ENCODE measurements at regions not wholly inside any gene's neighbourhood (a gene's known extent, or its start where the extent isn't known, plus 50 kb on each side); places are given as distances from the start of the nearest gene placed in this dataset.

DNA sequence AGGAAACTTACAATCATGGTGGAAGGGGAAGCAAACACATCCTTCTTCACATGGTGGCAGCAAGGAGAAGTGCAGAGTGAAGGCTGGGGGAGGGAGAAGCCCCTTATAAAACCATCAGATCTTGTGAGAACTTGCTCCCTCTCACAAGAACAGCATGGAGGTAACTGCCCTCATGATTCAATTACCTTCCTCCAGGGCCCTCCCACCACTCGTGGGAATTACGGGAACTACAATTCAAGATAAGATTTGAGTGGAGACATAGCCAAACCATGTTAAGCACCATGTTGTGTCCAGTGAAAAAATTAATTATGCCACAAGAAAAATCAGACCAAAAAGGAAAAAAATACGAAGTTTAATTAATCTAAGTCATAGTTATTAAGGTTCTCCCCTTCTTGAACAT, 109.5 kb downstream of the CLDN17 start:
- no TSS peak for BruUV-seq (replicated peaks)
- no peaks in the 10 kb centered on the region for H3K27me3 Mint-ChIP-seq (ENCODE audit: unreplicated experiment)
- H3K4me3 Mint-ChIP-seq (ENCODE audit: low read depth, unreplicated experiment), result no peak overlapping the region
- peaks cover 2% of the 10 kb centered on the region for H3K9me3 Mint-ChIP-seq (ENCODE audit: low read depth, unreplicated experiment)
- H3K4me1 Mint-ChIP-seq (ENCODE audit: low read depth, unreplicated experiment), result no peaks in the 10 kb centered on the region
- CTCF ChIA-PET, result no interaction called here
- TF ChIP-seq CTCF (IDR thresholded peaks at IDR 0.05; ENCODE audit: unreplicated experiment), result no peak
- no peak for DNase-seq
- H3K27ac Mint-ChIP-seq (ENCODE audit: unreplicated experiment), result no peak overlapping the region
- H3K36me3 Mint-ChIP-seq (ENCODE audit: insufficient read depth, unreplicated experiment), result no peaks in the 10 kb centered on the region
- intact Hi-C loops (cut with micrococcal nuclease; ENCODE audit: unreplicated experiment), result no loop called here

- no peak for TF ChIP-seq CTCF (IDR thresholded peaks at IDR 0.05; ENCODE audit: unreplicated experiment)
- Mint-ChIP-seq H3K27ac (ENCODE audit: unreplicated experiment) (no peak overlapping the region), H3K27me3 (ENCODE audit: unreplicated experiment) (no peaks in the 10 kb centered on the region), H3K4me1 (ENCODE audit: low read depth, unreplicated experiment) (no peaks in the 10 kb centered on the region), H3K36me3 (ENCODE audit: insufficient read depth, unreplicated experiment) (no peaks in the 10 kb centered on the region), H3K9me3 (ENCODE audit: low read depth, unreplicated experiment) (no peaks in the 10 kb centered on the region), H3K4me3 (ENCODE audit: low read depth, unreplicated experiment) (no peak overlapping the region)
- CTCF ChIA-PET, result no interaction called here
- intact Hi-C loops (cut with micrococcal nuclease; ENCODE audit: unreplicated experiment), result no loop called here
- BruUV-seq (replicated peaks), result no TSS peak
- no peak for DNase-seq
Observed at GRCh38 chr21:30048570-30048969, 108.8 kb upstream of the GRIK1 start.

DNA sequence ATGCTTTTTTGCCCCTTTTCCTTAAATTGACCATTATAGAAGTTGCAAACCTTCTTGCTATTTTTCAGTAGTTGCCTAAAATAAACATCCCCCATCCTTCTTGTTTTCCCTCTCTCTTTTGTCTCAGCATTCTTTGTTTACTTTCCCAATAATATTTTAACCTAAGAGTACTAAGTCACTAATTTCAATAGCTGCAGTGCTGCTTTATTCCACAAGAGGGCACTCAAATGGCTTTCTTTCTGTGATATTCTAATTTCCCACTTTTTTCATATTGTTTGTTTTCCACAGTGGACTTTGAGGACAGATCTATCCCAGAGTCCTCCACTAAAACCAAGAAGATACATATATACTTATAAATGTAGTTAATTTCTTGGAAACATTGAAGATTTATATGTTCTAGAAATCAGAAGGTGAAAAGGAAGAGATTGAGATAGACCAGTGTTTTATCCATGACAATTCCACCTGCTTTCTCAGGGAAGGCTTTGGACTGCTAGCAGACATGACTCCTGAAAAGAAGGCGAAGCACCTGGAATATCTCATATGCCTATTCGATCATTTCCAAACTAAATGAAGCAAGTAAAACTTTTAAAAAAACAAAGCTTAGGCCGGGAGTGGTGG, 104.8 kb upstream of the GRIK1 start:
- H3K27ac Mint-ChIP-seq (ENCODE audit: unreplicated experiment), result no peak overlapping the region
- no TSS peak for BruUV-seq (replicated peaks)
- no peaks in the 10 kb centered on the region for H3K36me3 Mint-ChIP-seq (ENCODE audit: insufficient read depth, unreplicated experiment)
- peaks cover 7% of the 10 kb centered on the region for H3K27me3 Mint-ChIP-seq (ENCODE audit: unreplicated experiment)
- H3K4me3 Mint-ChIP-seq (ENCODE audit: low read depth, unreplicated experiment), result no peak overlapping the region
- DNase-seq, result peak; percentile 2
- CTCF ChIA-PET, result interaction anchor here (2.1 kb wide), 1 partner anchor 213 kb away, joined by 9 read pairs; no protein-coding TSS in a partner anchor
- no peaks in the 10 kb centered on the region for H3K9me3 Mint-ChIP-seq (ENCODE audit: low read depth, unreplicated experiment)
- intact Hi-C loops (cut with micrococcal nuclease; ENCODE audit: unreplicated experiment), result loop anchor here (1.0 kb wide), 2 partner anchors 150 to 214 kb away; no protein-coding TSS in a partner anchor
- H3K4me1 Mint-ChIP-seq (ENCODE audit: low read depth, unreplicated experiment), result no peaks in the 10 kb centered on the region
- TF ChIP-seq CTCF (IDR thresholded peaks at IDR 0.05; ENCODE audit: unreplicated experiment), result peak; percentile 46

DNA sequence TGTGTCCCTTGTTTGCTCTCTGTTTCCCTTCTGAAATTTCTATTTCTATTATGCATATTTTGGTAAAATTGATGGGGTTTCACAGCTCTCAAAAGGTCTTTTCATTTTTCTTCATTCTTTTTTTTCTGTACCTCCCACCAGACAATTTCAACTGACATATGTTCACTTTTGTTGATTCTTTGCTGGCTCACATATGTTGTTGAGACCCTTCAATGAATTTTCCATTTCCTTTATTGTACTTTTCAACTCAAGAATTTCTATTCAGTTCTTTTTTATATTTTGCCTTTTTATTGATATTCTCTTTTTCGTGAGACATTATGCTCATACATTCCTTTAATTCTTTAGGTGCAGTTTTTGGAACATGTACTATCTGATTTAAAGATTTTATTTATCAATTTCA, 102.6 kb upstream of the GRIK1 start:
- peaks cover 15% of the 10 kb centered on the region for H3K27me3 Mint-ChIP-seq (ENCODE audit: unreplicated experiment)
- no peak overlapping the region for H3K27ac Mint-ChIP-seq (ENCODE audit: unreplicated experiment)
- intact Hi-C loops (cut with micrococcal nuclease; ENCODE audit: unreplicated experiment), result no loop called here
- H3K4me3 Mint-ChIP-seq (ENCODE audit: low read depth, unreplicated experiment), result no peak overlapping the region
- H3K36me3 Mint-ChIP-seq (ENCODE audit: insufficient read depth, unreplicated experiment), result no peaks in the 10 kb centered on the region
- DNase-seq, result no peak
- no peaks in the 10 kb centered on the region for H3K9me3 Mint-ChIP-seq (ENCODE audit: low read depth, unreplicated experiment)
- CTCF ChIA-PET, result no interaction called here
- no peak for TF ChIP-seq CTCF (IDR thresholded peaks at IDR 0.05; ENCODE audit: unreplicated experiment)
- H3K4me1 Mint-ChIP-seq (ENCODE audit: low read depth, unreplicated experiment), result no peaks in the 10 kb centered on the region
- no TSS peak for BruUV-seq (replicated peaks)

Measured in Calu3 (cell line).